HG03469 (cell line): ENCODE measurements at regions not wholly inside any gene's neighbourhood (a gene's known extent, or its start where the extent isn't known, plus 50 kb on each side); places are given as distances from the start of the nearest gene placed in this dataset.

Experiments
- ATAC-seq: cut with Tn5 transposase; IDR thresholded peaks from one replicate; pipeline ENCODE4 v1.9.1; 2021; ENCODE audit warnings: mild to moderate bottlenecking, moderate library complexity, moderate number of reproducible peaks; ENCODE audit not compliant: unreplicated experiment

DNA sequence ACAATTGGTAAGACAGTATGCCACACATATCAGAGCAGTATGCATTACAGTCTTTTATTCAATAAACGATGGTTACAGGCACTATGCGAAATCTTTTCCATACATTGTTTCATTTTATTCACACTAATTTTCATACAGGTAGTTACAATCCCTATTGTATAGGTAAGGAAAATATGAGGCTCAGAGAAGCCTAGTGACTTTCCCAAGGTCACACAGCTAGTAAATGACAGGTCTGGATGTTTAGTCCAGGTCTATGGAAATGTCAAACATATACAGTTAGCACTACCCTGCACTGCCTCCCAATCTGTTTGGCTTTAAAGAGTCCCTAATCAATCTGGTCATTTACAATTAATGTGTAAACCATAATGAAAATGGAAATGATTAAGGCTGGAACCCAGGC is 372.2 kb downstream of the MTX2 start:
- ATAC-seq = no peak

DNA sequence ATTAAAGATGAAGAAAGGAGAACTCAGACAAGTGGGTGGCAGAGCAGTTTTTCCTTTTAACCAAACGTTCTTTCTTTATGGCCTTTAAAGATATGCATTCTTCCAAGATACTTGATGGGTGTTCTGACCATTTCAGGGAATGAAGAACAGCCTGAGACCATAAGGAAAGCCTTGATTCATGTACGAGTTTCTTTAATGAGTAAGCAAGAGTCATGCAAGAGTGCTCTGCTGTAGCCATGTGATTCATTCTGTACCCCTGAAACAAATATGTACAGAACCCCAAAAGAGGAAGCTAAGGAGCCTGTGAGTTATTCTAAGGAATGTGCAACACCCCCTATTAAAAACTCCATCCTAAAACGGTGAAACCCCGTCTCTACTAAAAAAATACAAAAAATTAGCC is 372.8 kb downstream of the MTX2 start:
- ATAC-seq = peak; percentile 78

DNA sequence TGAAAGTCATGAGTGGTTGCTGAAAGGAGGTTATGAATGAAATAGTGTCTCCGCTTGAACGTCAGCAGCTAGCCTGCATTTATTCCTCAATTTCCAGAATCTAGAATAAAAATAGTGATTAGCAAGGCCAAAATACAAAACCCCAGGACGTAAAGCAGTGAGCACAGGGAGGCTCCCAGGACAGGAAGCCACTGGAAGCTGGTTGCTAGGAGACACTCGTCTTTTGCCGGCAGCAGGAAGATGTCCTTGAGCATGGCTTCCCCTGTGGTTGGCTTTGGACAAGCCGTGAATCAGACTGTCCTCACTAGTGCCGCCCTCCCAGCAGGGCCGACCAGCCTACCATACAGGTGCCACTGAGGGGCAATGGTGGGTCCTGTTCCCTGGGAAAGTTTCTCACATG is 374.4 kb downstream of the MTX2 start:
- no peak for ATAC-seq

DNA sequence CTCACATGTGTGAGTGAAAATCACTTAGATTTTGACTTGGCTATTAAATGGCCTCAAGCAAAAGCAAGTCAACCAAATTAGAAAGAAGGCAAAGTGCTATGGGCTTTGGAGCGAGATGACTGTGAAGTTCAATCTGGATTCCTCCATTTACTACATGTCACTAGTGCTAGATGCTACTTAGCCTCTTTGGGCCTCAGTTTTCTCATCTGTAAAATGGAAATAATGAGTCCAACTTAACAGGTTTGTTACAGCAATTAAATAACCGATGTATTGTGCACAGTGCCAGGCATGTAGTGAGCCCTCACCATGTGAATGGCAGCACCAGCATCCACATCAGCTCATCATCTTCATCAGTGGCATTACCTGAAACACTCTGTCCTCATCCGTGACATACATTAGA is 376.3 kb downstream of the MTX2 start:
- no peak for ATAC-seq

DNA sequence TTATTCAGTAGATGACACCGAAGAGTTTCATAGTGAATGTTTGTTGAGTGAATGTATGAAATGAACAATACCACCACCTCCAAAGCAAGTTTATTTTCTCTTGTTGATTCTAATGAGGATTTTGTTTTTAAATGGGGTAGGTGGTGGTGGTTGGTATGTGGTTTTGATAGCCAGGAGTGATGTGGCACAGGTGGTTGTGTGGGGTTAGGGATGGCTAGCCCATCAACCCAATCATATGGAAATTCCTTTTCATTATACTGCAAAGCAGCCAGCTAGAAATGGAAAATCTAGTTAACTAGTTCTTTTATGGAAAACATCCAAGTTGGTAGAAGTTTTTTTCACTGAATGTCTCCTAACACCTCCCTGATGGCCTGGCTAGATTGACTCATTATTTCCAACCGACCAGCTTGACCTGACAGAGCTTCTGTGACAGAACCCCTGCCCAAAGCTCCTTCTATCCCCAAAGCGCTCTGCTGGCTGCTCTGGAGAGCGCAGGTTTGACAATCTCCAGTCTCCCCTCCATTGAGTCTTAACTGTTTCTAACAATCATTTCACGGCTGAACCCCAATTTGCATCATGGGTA is 376.9 kb downstream of the MTX2 start:
- ATAC-seq = no peak

DNA sequence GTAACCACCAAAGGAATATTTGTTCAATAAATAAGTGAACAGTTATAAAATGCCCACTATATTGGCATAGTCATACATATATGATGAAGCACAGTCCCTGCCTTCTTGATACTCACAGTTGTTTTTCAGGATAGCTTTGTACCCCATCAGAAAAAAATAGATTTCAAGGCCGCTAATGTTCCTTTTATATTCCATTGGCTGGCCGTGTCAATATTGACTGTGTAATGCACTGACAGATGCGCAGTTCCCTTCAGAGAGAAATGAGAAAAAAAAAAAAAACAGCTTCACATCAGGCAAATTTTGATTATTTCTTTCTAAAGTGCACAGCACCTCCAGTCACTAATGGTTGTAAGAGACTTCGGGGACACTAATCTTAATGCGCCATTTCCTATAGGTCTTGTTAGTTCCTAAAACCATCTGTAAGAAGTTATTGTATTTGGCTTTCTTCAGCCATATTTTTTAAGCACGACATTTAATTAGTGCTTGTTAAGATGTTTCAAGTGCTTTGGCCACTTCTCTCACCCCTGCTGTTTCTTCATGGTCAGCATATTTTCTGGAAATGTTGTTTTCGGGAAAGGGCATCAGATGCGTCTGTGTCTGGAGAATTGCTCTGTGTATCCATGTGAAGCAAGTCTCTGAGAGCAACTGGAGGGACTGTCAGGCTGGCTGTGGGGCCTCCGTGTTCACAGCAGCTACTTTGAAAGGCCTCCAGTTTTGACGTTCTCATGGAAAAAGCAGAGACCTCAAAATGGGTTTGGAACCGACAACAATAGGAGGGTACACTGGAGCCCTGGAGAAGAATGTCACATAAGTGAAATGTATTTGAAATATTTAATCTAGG is 378.3 kb downstream of the MTX2 start:
- ATAC-seq = no peak

DNA sequence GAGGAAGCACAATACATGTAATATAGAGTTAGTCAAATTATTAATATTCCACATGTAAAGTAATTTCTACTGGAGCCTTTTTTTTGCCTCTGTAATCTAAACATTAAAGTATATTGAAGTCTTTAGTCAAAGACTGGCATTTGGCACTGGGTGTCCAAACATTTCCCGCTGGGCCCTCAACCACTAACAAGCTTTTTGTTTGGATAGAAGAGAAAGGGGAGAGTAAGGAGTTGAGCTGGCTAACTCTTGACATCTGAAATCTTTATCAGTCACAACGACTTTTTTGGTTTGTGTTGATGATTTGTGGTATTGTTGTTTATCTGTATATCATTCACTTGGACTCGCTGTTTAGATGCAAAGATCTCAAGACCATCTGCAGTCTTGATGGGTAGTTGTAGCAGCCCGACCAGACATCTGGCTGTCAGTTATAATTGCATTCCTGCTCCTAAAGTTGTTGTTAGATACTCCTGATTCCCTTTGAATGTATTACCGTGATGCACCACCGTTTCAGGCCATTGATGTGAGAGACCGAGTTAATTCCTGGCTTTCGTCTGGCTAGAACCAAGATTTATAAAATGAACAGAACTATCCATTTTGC is 379.6 kb downstream of the MTX2 start:
- no peak for ATAC-seq

DNA sequence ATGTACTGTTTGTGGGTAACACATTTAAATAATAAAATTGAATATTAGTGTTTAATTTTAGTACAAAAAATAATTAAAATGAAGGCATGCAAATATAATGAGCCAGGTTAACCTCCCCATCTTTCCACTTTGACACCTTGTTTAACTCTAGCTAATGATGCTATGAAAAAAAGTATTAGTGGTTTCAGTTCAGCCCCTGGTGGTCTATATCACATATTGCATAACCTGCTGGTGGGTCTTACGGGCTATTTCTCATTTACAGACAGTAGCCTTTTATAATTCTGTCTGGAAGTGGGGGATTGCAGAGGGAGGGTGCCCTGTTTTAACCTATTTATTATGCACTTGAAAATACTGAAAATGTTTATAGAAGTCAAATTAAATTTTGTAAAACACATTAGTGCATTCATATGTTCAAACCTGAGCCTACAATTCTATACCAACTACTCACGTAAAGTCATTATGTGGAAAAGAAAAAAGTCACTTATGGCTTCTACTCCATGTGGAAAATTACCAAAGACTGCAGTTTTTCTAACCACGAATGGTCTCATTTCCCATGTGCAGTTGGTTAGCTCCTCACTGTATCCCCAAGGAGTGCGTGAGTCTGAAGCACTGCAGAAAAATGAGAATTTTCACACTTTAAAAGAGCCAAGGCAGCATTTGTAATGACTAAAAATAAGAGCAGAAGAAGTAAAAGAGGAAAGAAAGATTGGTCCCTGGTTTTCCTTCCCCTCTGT is 381.0 kb downstream of the MTX2 start:
- no peak for ATAC-seq

DNA sequence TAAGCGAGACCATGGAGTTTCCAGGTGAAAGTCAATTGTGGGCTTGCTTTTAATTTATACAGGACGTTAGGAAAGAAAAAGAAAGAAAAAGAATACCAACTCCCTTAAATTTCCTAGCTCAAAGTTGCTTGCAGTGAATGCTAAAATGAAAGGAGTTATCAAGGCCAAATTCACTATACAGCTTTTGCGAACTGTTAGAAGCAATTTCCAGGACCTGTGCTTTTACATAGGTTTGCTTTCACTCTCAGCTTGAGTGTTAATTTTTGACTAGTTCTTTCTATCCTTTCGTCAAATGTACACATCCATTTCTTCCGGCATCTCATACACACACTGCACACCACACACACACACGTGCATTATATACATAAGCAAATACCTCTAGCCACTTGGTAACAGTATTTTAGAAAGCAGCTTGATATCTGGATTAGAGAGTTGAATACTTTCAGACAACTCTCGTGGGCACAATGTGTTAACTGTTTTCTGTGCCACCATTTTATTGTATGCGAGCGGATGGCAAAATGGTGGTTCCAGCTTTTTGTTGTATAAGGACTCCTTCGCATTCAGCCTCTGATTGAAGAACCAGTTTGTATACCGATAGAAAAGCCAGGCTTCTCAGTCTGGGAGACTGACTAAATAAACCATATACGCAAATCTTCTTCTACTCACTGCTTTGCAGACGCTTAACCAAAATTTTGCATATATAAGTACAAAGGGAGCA is 381.8 kb downstream of the MTX2 start:
- no peak for ATAC-seq

DNA sequence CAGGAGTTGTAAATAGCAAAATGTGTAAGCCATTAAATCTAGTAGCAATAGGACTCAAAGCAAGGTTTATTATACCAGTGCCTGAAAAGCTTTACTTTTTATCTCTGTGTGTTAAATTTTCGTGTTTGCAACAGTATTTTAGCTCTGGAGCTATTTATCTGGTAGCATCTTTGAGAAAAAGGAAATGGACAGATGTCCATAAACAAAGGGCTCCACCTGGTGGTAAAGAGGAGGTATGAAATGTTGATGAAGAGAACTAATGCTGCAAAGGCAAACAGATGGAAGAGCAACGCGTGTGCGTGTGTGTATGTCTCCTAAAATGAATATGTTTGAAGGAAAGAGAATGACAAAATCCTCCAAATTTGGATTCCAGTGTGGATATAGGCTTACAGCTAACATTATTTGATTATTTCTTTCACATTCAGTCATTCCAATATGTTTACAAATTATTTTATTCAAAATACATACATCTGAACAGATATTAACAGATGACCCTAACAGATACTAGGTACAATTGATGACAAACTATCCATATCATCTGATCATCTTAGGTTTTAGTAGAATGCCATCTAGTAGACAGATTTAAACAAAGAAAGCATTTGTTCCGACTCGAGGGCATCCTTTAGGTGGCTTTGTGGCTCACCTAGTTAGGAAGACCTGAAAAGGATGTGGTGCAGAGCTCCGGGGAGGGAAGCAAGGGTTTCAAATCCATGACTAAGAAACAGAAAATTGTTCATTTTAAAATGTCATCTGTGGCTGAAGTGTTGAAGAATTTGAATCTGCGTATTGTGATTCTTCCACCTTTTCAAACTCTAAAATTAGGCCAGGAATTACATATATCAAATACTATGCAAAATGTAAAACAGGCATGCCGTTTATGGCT is 383.3 kb downstream of the MTX2 start:
- ATAC-seq = no peak

DNA sequence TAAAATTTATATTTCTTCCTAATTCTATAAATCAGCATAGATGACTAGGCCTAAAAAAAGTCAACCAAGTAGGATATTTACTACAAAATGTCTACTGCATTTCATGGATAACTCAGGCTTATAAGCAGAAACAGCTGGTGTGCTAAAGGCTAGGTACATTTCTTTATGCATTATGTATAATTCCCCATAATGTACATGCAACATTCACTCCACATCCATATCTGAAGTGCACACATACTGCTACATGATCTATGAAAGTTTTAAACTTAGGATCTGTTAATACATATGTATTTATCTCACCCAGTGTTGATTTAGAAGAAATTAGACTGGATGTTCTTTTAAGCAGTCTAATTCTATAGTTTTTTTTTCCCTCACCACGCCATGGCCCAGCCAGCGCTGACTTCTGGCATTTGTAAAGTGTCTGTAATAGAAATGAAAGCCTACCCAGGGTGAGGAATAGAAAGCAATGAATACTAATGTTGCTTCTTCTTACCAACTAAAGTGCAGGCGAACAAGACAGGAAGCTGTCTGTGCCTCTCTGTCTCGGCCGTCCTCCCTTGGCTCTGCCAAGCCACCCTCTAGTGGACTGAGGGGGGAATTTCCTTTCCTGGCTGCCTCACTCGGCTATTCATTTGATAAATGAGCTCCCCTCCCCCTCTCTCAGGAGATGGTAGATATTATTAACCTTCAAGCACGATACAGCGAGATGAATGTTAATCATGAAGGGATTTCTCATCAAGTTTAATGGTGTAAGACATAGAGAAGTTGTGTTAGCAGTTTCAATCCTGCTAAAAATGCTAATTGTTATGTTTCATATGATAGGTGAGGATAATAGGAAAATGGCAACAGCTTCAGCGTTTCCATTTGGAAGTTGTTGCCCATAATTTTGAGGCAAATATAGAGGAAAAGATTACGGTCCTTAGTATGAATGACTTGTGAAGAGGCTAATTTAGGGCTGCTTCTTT is 384.5 kb downstream of the MTX2 start:
- peak; percentile 70 for ATAC-seq

DNA sequence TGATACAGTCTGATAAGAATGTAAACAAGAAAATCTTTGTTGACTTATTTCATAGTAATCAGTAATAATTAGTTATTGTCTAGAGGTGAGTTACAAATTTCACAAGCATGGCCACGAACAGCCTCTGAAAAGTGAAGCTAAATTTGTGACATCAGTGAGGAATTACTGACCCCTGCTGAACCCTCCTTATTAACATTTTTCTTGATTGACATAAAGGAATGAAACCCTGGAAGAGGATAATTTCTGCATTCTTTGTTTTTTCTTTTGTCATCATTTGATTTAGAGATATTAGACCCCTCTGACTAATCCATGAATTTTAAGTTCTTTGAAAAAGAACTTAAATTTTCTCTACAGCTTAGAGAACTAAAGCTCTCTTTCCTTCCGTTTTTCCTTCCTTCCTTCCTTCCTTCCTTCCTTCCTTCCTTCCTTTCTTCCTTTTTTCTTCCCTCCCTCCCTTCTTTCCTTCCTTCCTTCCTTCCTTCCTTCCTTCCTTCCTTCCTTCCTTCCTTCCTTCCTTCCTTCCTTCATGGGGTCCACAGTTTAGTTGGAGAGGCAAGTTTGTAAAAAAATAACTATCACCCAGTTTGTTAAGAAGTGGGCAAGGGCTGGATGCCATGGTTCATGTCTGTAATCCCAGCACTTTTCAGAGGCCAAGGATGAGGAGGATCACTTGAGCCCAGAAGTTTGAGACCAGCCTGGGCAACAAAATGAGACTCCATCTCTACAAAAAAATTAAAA is 387.0 kb downstream of the MTX2 start:
- no peak for ATAC-seq

DNA sequence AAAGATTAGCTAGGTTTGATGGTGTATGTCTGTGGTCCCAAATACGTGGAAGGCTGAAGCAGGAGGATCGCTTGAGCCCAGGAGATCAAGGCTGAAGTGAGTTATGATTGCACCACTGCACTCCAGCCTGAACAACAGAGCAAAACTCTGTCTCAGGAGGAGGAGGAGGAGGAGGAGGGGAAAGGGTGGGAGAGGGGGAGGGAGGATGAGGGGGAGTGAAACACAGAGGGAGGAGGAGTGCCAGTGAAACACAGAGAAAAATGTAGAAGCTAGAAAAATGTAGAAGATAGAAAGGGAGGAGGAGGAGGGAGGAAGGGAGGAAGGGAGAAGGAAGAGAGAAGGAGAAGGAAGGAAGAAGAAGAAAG is 387.5 kb downstream of the MTX2 start:
- no peak for ATAC-seq

DNA sequence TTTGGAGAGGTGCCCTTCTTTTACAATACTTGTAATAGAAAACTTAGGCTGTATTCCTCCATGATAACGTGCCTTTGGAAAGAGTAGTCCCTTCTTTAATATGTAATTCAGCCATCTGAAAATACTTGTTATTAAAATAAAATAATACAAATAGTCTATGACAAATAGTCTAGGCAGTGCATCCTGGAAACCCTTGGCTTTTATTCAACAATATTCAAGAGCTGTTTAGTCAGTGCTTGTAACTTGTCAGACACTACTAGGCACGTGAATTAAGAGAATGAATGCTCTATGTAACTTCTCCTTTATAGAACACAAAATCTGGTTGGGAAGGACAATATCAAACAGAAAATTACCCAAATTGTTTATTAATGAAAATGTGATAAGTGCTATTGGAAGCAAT is 388.2 kb downstream of the MTX2 start:
- ATAC-seq = no peak

DNA sequence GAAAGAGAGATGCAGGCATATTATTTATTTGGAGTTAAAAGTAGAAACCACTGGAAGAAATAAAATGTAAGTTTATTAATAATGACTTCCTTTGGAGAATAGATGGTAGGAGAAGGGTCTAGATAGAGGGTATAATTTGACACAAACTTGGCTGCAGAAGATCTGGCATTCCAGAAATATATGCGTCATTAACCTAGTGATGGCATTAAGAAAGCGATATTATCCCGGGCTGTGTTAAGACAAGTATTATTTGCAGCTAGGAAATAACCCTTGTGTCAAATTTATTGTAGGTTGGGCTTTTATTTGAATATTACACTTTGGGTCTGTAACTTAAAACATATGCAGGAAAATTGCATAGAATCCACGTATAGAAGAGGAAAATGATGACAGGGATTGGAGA is 389.5 kb downstream of the MTX2 start:
- no peak for ATAC-seq

DNA sequence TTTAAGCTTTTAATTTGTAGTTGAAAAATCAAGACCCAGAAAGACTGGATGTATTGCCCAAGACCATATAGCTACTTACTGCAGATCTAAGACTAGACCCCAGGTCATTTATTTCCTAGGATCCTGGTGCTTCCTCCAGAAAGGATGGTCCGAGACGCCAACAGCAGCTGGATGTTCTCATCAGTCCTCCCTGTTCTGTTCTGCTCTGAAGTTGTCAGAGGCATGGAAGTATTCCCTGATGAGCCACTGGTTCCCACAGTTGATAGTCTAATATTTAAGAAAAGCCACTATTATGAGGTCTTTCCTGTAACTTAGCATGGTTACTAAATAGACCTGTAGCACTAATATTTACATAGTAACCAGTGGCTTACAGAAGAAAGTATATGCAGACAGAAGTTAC is 393.5 kb downstream of the MTX2 start:
- ATAC-seq = no peak

DNA sequence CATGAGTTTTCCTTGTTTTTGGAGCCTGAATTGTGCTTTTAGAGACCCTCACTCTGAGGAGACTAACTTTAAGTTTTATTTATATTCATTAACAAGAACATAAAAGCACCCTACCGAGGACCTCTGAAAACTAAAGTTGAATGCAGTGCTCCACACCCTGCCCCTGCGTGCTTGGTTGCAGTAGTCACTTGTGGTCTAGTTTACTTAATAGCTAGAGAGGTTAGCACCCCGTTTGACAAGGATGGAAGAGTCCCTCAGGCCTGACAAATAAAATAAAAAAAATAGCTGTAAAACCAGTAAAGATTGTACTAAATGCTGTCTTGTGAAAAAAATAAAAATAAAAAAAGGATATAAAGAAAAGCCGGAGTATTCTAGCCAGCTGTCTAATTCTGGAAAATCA is 395.2 kb downstream of the MTX2 start:
- no peak for ATAC-seq

DNA sequence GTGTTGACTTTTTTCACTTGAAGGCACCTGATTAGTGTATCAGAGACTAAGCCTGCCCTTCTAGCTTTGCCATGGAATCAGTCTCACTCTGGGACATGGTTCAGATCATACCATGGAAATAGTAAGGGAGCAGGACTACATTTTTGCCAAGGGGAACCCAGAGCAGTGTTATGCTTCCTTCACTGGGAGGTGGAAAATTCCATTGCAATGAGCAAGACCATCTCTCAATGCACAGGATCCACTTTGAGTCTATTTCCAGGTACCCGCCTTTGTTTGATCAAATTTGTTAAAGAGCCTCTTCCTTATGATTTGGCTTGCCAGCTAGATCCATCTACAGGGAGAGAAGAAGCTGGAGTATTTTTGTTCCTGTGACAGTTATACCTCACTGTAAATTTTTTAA is 395.8 kb downstream of the MTX2 start:
- no peak for ATAC-seq
